ENCODE measurements at regions not wholly inside any gene's neighbourhood (a gene's known extent, or its start where the extent isn't known, plus 50 kb on each side); places are given as distances from the start of the nearest gene placed in this dataset.

GRCh38 chr5:171579976-171580411 is 160.5 kb downstream of the FGF18 start:
- TF ChIP-seq CTCF (IDR thresholded peaks at IDR 0.05; ENCODE audit: low read depth, low read length) = no peak
- H3K4me3 ChIP-seq (ENCODE audit: low read depth, low read length) = no peak overlapping the region

GRCh38 chr5:171580502-171581265 is 161.2 kb downstream of the FGF18 start:
- H3K4me3 ChIP-seq (ENCODE audit: low read depth, low read length) = no peak overlapping the region
- TF ChIP-seq CTCF (IDR thresholded peaks at IDR 0.05; ENCODE audit: low read depth, low read length) = no peak

- no peak overlapping the region for H3K4me3 ChIP-seq (ENCODE audit: low read depth, low read length)
- no peak for TF ChIP-seq CTCF (IDR thresholded peaks at IDR 0.05; ENCODE audit: low read depth, low read length)
These were observed 162.3 kb downstream of the FGF18 start for GRCh38 chr5:171581781-171582180.

GRCh38 chr5:171582849-171583248 is 163.4 kb downstream of the FGF18 start:
- no peak for TF ChIP-seq CTCF (IDR thresholded peaks at IDR 0.05; ENCODE audit: low read depth, low read length)
- no peak overlapping the region for H3K4me3 ChIP-seq (ENCODE audit: low read depth, low read length)

- H3K4me3 ChIP-seq (ENCODE audit: low read depth, low read length) = no peak overlapping the region
- no peak for TF ChIP-seq CTCF (IDR thresholded peaks at IDR 0.05; ENCODE audit: low read depth, low read length)
These were observed 166.5 kb downstream of the FGF18 start for GRCh38 chr5:171585981-171586380.

- no peak overlapping the region for H3K4me3 ChIP-seq (ENCODE audit: low read depth, low read length)
- no peak for TF ChIP-seq CTCF (IDR thresholded peaks at IDR 0.05; ENCODE audit: low read depth, low read length)
These were observed 167.0 kb downstream of the FGF18 start for GRCh38 chr5:171586436-171586835.

GRCh38 chr5:171588046-171588445 is 168.6 kb downstream of the FGF18 start:
- H3K4me3 ChIP-seq (ENCODE audit: low read depth, low read length) = no peak overlapping the region
- TF ChIP-seq CTCF (IDR thresholded peaks at IDR 0.05; ENCODE audit: low read depth, low read length) = no peak

All from WI38 (cell line).